Mesenchymal stem cell (in vitro differentiated cells and primary cell): ENCODE measurements at regions not wholly inside any gene's neighbourhood (a gene's known extent, or its start where the extent isn't known, plus 50 kb on each side); places are given as distances from the start of the nearest gene placed in this dataset.

Source experiments
- DNase-seq: peaks from one replicate; pipeline ENCODE4 v3.0.0-alpha.2; 2013
- H2AFZ ChIP-seq: one replicate; pipeline ENCODE4 v1.6.1; 2013; ENCODE audit warnings: low read depth, mild to moderate bottlenecking, control low read depth, inconsistent platforms, low read length, moderate library complexity
- H2AK5ac ChIP-seq: 2 replicates; pipeline ENCODE4 v1.6.1; 2013; ENCODE audit warnings: low read length, moderate library complexity, mild to moderate bottlenecking, inconsistent platforms; ENCODE audit not compliant: severe bottlenecking
- H2BK120ac ChIP-seq: one replicate; pipeline ENCODE4 v1.6.1; 2013; ENCODE audit warnings: low read depth, mild to moderate bottlenecking, inconsistent platforms, low read length, moderate library complexity
- H2BK12ac ChIP-seq, 2 experiments: one replicate each; pipeline ENCODE4 v1.6.1; 2013; ENCODE audit warnings: inconsistent platforms in 2 of 2, low read length in 2 of 2, mild to moderate bottlenecking in 2 of 2, moderate library complexity in 2 of 2, control low read depth in 1 of 2
- H2BK15ac ChIP-seq: one replicate; pipeline ENCODE4 v1.6.1; 2013; ENCODE audit warnings: mild to moderate bottlenecking, low read depth, inconsistent platforms; ENCODE audit not compliant: poor library complexity, severe bottlenecking
- H2BK5ac ChIP-seq: 2 replicates; pipeline ENCODE4 v1.6.1; 2013; ENCODE audit warnings: low read depth, mild to moderate bottlenecking, low read length, control low read depth, inconsistent platforms; ENCODE audit not compliant: poor library complexity, severe bottlenecking
- H3K14ac ChIP-seq, 2 experiments: one replicate each; pipeline ENCODE4 v1.6.1; 2013; ENCODE audit warnings: inconsistent platforms in 2 of 2, low read length in 2 of 2, control low read depth in 1 of 2, mild to moderate bottlenecking in 1 of 2, moderate library complexity in 1 of 2
- H3K18ac ChIP-seq, 2 experiments: one replicate each; pipeline ENCODE4 v1.6.1; 2013; ENCODE audit warnings: inconsistent platforms in 2 of 2, low read length in 2 of 2, control low read depth in 1 of 2, low read depth in 1 of 2, mild to moderate bottlenecking in 1 of 2
- H3K23ac ChIP-seq, 2 experiments: one replicate each; pipeline ENCODE4 v1.6.1; 2013; ENCODE audit warnings: inconsistent platforms in 2 of 2, low read length in 2 of 2, mild to moderate bottlenecking in 2 of 2, moderate library complexity in 2 of 2, control low read depth in 1 of 2
- H3K27ac ChIP-seq: 2 replicates; pipeline ENCODE4 v1.5.1; 2013; ENCODE audit warnings: mild to moderate bottlenecking, moderate library complexity, low read length, control low read depth, inconsistent platforms; ENCODE audit not compliant: poor library complexity, severe bottlenecking
- H3K27me3 ChIP-seq, 2 experiments: 2 replicates each; pipeline versions ENCODE4 v1.6.1 to v1.7.0; 2013; ENCODE audit warnings: low read length in 2 of 2, mild to moderate bottlenecking in 2 of 2, moderate library complexity in 2 of 2, control low read depth in 1 of 2, inconsistent platforms in 1 of 2; ENCODE audit not compliant: control insufficient read depth in 1 of 2, insufficient read depth in 1 of 2
- H3K36me3 ChIP-seq, 2 experiments: 2 replicates each; pipeline versions ENCODE4 v1.6.1 to v1.7.0; 2013; ENCODE audit warnings: low read length in 2 of 2, control low read depth in 1 of 2, inconsistent platforms in 1 of 2, low read depth in 1 of 2, mild to moderate bottlenecking in 1 of 2; ENCODE audit not compliant: insufficient read depth in 2 of 2, control insufficient read depth in 1 of 2
- H3K4ac ChIP-seq, 2 experiments: one replicate each; pipeline ENCODE4 v1.6.1; 2013; ENCODE audit warnings: inconsistent platforms in 2 of 2, low read length in 2 of 2, mild to moderate bottlenecking in 2 of 2, moderate library complexity in 2 of 2, control low read depth in 1 of 2, low read depth in 1 of 2
- H3K4me1 ChIP-seq: 2 replicates; pipeline ENCODE4 v1.6.1; 2013; ENCODE audit warnings: low read depth, low read length, control low read depth; ENCODE audit not compliant: control insufficient read depth, insufficient read depth
- H3K4me2 ChIP-seq: 2 replicates; pipeline ENCODE4 v1.6.1; 2013; ENCODE audit warnings: low read length, mild to moderate bottlenecking, inconsistent platforms; ENCODE audit not compliant: poor library complexity, severe bottlenecking
- H3K4me3 ChIP-seq, 2 experiments: 2 replicates each; pipeline versions ENCODE4 v1.5.1 to v1.7.0; 2013; ENCODE audit warnings: low read length in 2 of 2, mild to moderate bottlenecking in 2 of 2, control low read depth in 1 of 2, low read depth in 1 of 2; ENCODE audit not compliant: insufficient read depth in 1 of 2
- H3K79me1 ChIP-seq: replicated peaks from 2 replicates; pipeline ENCODE4 v1.6.1; 2013; ENCODE audit warnings: mild to moderate bottlenecking, control low read depth, low read length, inconsistent platforms; ENCODE audit not compliant: poor library complexity, severe bottlenecking
- H3K9ac ChIP-seq: 2 replicates; pipeline ENCODE4 v1.7.0; 2013; ENCODE audit warnings: mild to moderate bottlenecking, low read length, moderate library complexity
- H3K9me3 ChIP-seq: 2 replicates; pipeline ENCODE4 v1.7.0; 2013; ENCODE audit warnings: mild to moderate bottlenecking, low read length; ENCODE audit not compliant: control insufficient read depth
- H4K8ac ChIP-seq: one replicate; pipeline ENCODE4 v1.6.1; 2013; ENCODE audit warnings: inconsistent platforms, mild to moderate bottlenecking, low read length, moderate library complexity
- H4K91ac ChIP-seq: one replicate; pipeline ENCODE4 v1.6.1; 2013; ENCODE audit warnings: mild to moderate bottlenecking, low read length, inconsistent platforms
- WGBS: methylation state at CpG from one replicate; pipeline ENCODE4 v1.1.7; 2013; ENCODE audit warnings: mixed read lengths; 5-methylcytosine and 5-hydroxymethylcytosine counted together

GRCh38 chr20:41853806-41854205, 235.6 kb upstream of the CHD6 start:
- no peak overlapping the region for H3K14ac ChIP-seq
- no peak overlapping the region for H3K9ac ChIP-seq
- no peaks in the 10 kb centered on the region for H3K9me3 ChIP-seq
- no peak overlapping the region for H2BK5ac ChIP-seq
- H4K8ac ChIP-seq: no peak overlapping the region
- 97% methylated on average over 2 of the region's 2 CpGs for WGBS
- no peak overlapping the region for H3K27ac ChIP-seq
- H3K18ac ChIP-seq: no peak overlapping the region
- H2AFZ ChIP-seq: no peak overlapping the region
- no peak overlapping the region for H2BK120ac ChIP-seq
- H3K79me1 ChIP-seq: no peaks in the 10 kb centered on the region
- H3K4me1 ChIP-seq: no peaks in the 10 kb centered on the region
- no peak overlapping the region for H2BK12ac ChIP-seq
- H2BK15ac ChIP-seq: no peak overlapping the region
- no peaks in the 10 kb centered on the region for H3K27me3 ChIP-seq
- H4K91ac ChIP-seq: no peak overlapping the region
- no peak overlapping the region for H3K23ac ChIP-seq
- H2AK5ac ChIP-seq: no peak overlapping the region
- no peak overlapping the region for H3K4ac ChIP-seq
- H3K4me3 ChIP-seq: no peak overlapping the region
- no peaks in the 10 kb centered on the region for H3K36me3 ChIP-seq
- no peak for DNase-seq
- H3K4me2 ChIP-seq: no peak overlapping the region

DNA sequence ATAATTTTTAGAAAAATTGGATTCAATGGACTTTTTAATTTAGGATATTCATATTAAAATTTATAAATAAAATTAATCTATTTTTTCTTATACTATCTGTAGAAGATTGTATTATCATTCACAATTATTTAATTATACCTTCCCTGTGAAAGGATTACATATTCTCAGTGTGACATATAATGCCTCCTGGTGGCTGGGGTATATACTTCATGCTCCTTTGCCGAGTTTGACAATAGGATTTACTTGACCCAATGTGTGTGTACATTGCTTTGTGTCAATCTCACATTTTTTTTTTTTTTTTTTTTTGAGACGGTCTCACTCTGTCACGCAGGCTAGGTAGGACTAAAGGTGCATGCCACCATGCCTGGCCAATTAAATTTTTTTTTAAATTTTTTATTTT, 230.0 kb upstream of the CHD6 start:
- H2AFZ ChIP-seq: no peak overlapping the region
- no peak overlapping the region for H2AK5ac ChIP-seq
- no peak overlapping the region for H3K9ac ChIP-seq
- WGBS: 50% methylated on average over 1 of the region's 3 CpGs
- no peak overlapping the region for H3K27ac ChIP-seq
- H3K79me1 ChIP-seq: no peaks in the 10 kb centered on the region
- H4K8ac ChIP-seq: no peak overlapping the region
- no peak overlapping the region for H3K23ac ChIP-seq
- H3K36me3 ChIP-seq: no peaks in the 10 kb centered on the region
- H3K4me2 ChIP-seq: no peak overlapping the region
- H3K18ac ChIP-seq: no peak overlapping the region
- H2BK5ac ChIP-seq: no peak overlapping the region
- no peak overlapping the region for H4K91ac ChIP-seq
- H2BK12ac ChIP-seq: no peak overlapping the region
- H3K4ac ChIP-seq: no peak overlapping the region
- no peak for DNase-seq
- H3K4me1 ChIP-seq: no peaks in the 10 kb centered on the region
- no peak overlapping the region for H2BK120ac ChIP-seq
- no peaks in the 10 kb centered on the region for H3K9me3 ChIP-seq
- H3K27me3 ChIP-seq: no peaks in the 10 kb centered on the region
- no peak overlapping the region for H3K14ac ChIP-seq
- no peak overlapping the region for H2BK15ac ChIP-seq
- H3K4me3 ChIP-seq: no peak overlapping the region

GRCh38 chr20:41837669-41838224, 219.6 kb upstream of the CHD6 start:
- H4K91ac ChIP-seq: no peak overlapping the region
- no peak overlapping the region for H2AFZ ChIP-seq

DNA sequence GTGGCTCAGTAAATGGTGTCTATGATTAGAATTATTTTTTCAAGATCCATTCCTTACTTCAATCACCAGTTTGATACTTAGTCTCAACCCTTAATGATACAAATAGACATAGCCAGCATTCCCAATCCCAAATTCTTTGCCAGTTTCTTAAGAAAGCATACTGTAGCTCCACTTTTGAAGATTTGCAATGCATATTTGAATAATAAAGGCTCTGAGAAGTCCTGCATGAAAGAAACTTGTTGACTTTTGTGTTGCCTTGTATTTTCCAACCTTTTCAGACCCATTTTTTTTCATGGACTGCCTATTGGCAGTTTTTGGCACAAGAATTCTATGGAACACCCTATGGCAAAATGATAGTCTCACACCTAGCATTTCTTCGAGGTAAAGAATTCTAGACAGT, 215.6 kb upstream of the CHD6 start:
- H3K4me2 ChIP-seq: no peak overlapping the region
- no peak overlapping the region for H2BK12ac ChIP-seq
- H3K27ac ChIP-seq: no peak overlapping the region
- no peak overlapping the region for H2BK15ac ChIP-seq
- no peak overlapping the region for H4K8ac ChIP-seq
- no peaks in the 10 kb centered on the region for H3K4me1 ChIP-seq
- H3K27me3 ChIP-seq: no peaks in the 10 kb centered on the region
- no peak overlapping the region for H3K4me3 ChIP-seq
- H2BK120ac ChIP-seq: no peak overlapping the region
- WGBS: no CpG with 5 or more reads among the region's 1 CpG
- H3K14ac ChIP-seq: no peak overlapping the region
- H3K79me1 ChIP-seq: no peaks in the 10 kb centered on the region
- H3K36me3 ChIP-seq: no peaks in the 10 kb centered on the region
- no peak overlapping the region for H3K9ac ChIP-seq
- DNase-seq: no peak
- no peak overlapping the region for H3K4ac ChIP-seq
- H2BK5ac ChIP-seq: no peak overlapping the region
- no peak overlapping the region for H2AFZ ChIP-seq
- H3K9me3 ChIP-seq: no peaks in the 10 kb centered on the region
- H3K23ac ChIP-seq: no peak overlapping the region
- H3K18ac ChIP-seq: no peak overlapping the region
- H4K91ac ChIP-seq: no peak overlapping the region
- no peak overlapping the region for H2AK5ac ChIP-seq

More at GRCh38 chr20:41837669-41838224, 219.6 kb upstream of the CHD6 start:
- Histone ChIP-seq H2BK12ac (no peak overlapping the region), H3K9ac (no peak overlapping the region), H3K4me2 (no peak overlapping the region), H2BK15ac (no peak overlapping the region), H3K27ac (no peak overlapping the region), H3K14ac (no peak overlapping the region), H2BK5ac (no peak overlapping the region), H3K36me3 (no peaks in the 10 kb centered on the region), H3K4me1 (no peaks in the 10 kb centered on the region), H3K23ac (no peak overlapping the region), H3K4me3 (no peak overlapping the region), H3K18ac (no peak overlapping the region), H3K27me3 (no peaks in the 10 kb centered on the region), H3K79me1 (no peaks in the 10 kb centered on the region), H3K4ac (no peak overlapping the region), H4K8ac (no peak overlapping the region), H3K9me3 (no peaks in the 10 kb centered on the region), H2AK5ac (no peak overlapping the region), H2BK120ac (no peak overlapping the region)
- 62% methylated on average over 3 of the region's 3 CpGs for WGBS
- no peak for DNase-seq
